Bronchial epithelial cell (primary cell): ENCODE measurements at regions not wholly inside any gene's neighbourhood (a gene's known extent, or its start where the extent isn't known, plus 50 kb on each side); places are given as distances from the start of the nearest gene placed in this dataset.

Experiments
- DNase-seq: peaks from one replicate; pipeline ENCODE4 v3.0.0-alpha.2; 2010; ENCODE audit warnings: low read depth
- FAIRE-seq: peaks from 2 replicates; lab custom pipeline; 2011; peaks lifted over from hg19 to GRCh38; lab: Jason Lieb, UNC
- H3K27me3 ChIP-seq: 2 replicates; pipeline ENCODE4 v1.5.1; 2011; ENCODE audit warnings: low read length; ENCODE audit not compliant: control insufficient read depth, insufficient read depth
- H3K36me3 ChIP-seq: 2 replicates; pipeline ENCODE4 v1.5.1; 2011; ENCODE audit warnings: low read length; ENCODE audit not compliant: control insufficient read depth, insufficient read depth
- H3K4me3 ChIP-seq: 2 replicates; pipeline ENCODE4 v1.5.1; 2011; ENCODE audit warnings: mild to moderate bottlenecking, low read depth, low read length, control low read depth
- CTCF ChIP-seq: IDR thresholded peaks from 2 replicates; pipeline ENCODE4 v1.5.1; 2011; ENCODE audit warnings: mild to moderate bottlenecking, moderate library complexity, low read length, control low read depth, inconsistent platforms; ENCODE audit not compliant: insufficient read depth, severe bottlenecking

DNA sequence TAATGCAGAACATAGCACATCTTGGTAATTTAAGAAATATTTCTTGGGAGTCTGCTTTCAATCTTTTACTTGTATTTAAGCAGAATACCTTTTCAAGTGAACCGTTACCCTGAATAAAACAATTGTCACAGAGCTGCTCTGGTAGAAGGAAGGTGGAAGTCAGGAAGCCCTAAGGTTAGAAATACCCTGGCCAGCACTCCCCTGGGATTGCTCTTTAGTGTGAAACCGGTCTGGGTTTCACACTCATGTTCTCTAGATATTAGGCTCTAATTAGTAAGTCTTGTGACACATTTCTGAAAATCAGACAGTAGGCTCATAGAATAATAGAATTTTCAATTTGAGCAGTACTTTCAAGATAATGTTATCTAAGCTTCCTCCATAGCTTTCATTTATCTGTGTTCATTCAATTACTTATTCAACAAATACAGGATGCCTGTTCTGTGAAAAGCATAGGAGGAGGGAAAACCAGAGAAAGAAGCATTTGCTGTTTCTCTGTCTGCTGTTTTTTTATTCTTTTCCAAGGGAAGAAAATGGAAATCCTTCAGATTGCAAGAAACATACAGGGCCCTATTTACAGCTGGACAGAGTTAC lies 825.5 kb downstream of the TLR4 start:
- FAIRE-seq = no peak
- no peak for DNase-seq
- Histone ChIP-seq H3K4me3 (no peak overlapping the region), H3K36me3 (no peaks in the 10 kb centered on the region), H3K27me3 (no peaks in the 10 kb centered on the region)
- TF ChIP-seq CTCF = no peak

DNA sequence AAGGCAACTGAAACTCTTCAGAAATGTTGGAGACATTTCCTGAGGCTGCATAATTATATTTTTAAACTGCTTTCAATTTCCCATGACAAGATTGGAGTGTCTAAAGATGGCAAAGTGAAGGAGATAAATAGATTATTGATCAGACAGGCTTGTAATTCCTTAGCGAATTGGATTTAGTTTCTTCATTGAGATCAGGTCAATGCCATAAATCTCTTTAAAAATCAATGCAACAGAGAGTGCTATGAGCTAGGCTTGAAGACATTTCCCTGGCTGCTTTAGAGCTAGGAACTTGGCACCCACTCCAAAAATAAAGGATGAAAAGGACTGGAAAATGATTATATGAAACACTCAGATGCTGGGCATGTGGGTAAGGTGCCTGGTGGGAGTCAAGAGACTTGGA lies 828.4 kb downstream of the TLR4 start:
- Histone ChIP-seq H3K27me3 (no peaks in the 10 kb centered on the region), H3K4me3 (no peak overlapping the region), H3K36me3 (no peaks in the 10 kb centered on the region)
- TF ChIP-seq CTCF = no peak
- FAIRE-seq (no peak), DNase-seq (no peak)

DNA sequence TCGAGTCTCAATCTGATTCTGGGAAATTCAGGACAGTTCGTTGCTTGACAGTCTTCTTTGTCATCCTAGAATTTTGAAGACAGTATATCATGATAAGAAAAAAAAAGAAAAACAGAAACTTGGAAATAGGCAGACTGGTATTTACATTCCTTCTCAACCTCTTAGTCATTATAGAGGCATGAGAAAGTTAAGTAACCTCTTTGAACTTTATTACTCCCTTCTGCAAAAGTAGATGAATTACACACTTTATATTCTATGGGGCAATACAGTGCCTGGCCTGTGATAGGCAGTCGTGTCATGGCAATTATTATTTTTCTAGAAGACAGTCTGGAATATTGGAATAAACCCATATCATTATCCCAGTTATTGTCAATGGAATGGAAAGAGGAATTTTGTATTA lies 828.9 kb downstream of the TLR4 start:
- no peak overlapping the region for H3K4me3 ChIP-seq
- no peak for TF ChIP-seq CTCF
- FAIRE-seq (no peak), DNase-seq (peak; percentile 29)
- no peaks in the 10 kb centered on the region for H3K27me3 ChIP-seq
- no peaks in the 10 kb centered on the region for H3K36me3 ChIP-seq

GRCh38 chr9:118533850-118534249 lies 829.6 kb downstream of the TLR4 start:
- no peaks in the 10 kb centered on the region for H3K36me3 ChIP-seq
- no peaks in the 10 kb centered on the region for H3K27me3 ChIP-seq
- no peak overlapping the region for H3K4me3 ChIP-seq
- TF ChIP-seq CTCF = no peak
- no peak for FAIRE-seq
- DNase-seq = no peak

DNA sequence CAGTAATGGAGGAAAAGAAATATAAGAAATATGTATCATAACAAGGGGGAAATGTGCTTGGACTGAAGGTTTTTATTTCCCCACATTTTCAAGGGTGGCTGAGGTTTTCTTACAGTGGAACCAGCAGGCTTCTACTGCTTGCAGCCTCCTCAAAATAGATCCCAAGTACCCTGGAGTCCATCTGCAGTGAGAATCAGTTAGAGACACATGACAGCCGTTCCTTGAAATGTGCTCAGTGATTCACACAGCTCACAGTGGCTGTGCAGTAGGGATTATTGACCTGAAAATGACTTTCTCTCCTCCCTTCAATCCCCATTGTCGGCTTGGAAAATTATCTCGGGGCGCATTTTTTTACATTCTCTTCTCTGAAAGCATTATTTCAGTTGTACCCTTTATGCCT lies 832.0 kb downstream of the TLR4 start:
- Histone ChIP-seq H3K36me3 (no peaks in the 10 kb centered on the region), H3K4me3 (no peak overlapping the region), H3K27me3 (no peaks in the 10 kb centered on the region)
- DNase-seq (no peak), FAIRE-seq (no peak)
- no peak for TF ChIP-seq CTCF

- no peaks in the 10 kb centered on the region for H3K36me3 ChIP-seq
- DNase-seq = no peak
- H3K27me3 ChIP-seq = no peaks in the 10 kb centered on the region
- FAIRE-seq = no peak
- H3K4me3 ChIP-seq = no peak overlapping the region
- no peak for TF ChIP-seq CTCF
Observed at GRCh38 chr9:118538959-118539358, 830.3 kb downstream of the BRINP1 start.
